RPMI8226 (cell line): ENCODE measurements at regions not wholly inside any gene's neighbourhood (a gene's known extent, or its start where the extent isn't known, plus 50 kb on each side); places are given as distances from the start of the nearest gene placed in this dataset.
"Not testable (repeated sequence)": the region's sequence is repeated elsewhere in the genome, so short reads cannot be mapped to it uniquely, and the experiment has no call there.

ENCODE experiments used
- DNase-seq: peaks from one replicate; pipeline ENCODE4 v3.0.0-alpha.2; 2015

DNA sequence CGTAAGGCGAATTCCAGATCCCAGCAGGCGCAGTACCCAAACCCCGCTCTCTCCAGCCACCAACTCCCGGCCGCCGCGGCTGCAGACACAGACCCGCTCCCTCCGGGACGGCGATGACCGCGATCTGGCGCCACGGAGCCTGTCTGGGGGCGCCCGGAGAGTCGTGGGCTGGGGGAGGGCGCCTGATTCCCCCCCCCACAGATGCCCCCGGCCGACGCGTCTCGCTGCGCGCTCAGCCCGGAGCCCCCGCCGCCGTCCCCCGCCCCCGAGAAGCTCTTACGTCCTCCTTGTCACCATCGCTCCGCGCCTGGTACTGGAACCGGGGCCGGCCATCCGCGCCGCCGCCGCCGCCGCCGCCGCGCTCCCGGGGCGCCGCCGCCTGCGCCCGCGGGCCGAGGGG lies 173.6 kb downstream of the ATP6V0E2 start:
- not testable (repeated sequence) for DNase-seq

DNA sequence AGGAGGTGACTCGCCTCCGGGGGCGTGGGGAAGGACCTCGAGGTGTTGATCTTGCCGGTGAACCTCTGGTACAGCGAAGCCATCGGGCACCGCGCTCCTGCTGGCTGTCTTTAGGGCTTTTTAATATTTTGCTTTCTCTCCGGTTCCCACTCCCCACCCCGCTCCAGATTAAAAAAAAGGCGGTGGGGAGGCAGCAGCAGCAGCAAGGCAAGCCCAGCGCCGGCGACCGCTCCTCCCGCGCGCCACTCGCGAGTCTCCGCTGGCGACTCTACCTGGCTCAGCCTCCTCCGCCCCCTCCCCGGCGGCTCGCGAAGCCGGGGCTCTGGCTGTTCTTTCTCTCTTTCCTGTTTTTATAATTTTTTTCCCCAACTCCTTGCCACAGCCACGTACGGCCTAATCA lies 174.0 kb downstream of the ATP6V0E2 start:
- DNase-seq = not testable (repeated sequence)

DNA sequence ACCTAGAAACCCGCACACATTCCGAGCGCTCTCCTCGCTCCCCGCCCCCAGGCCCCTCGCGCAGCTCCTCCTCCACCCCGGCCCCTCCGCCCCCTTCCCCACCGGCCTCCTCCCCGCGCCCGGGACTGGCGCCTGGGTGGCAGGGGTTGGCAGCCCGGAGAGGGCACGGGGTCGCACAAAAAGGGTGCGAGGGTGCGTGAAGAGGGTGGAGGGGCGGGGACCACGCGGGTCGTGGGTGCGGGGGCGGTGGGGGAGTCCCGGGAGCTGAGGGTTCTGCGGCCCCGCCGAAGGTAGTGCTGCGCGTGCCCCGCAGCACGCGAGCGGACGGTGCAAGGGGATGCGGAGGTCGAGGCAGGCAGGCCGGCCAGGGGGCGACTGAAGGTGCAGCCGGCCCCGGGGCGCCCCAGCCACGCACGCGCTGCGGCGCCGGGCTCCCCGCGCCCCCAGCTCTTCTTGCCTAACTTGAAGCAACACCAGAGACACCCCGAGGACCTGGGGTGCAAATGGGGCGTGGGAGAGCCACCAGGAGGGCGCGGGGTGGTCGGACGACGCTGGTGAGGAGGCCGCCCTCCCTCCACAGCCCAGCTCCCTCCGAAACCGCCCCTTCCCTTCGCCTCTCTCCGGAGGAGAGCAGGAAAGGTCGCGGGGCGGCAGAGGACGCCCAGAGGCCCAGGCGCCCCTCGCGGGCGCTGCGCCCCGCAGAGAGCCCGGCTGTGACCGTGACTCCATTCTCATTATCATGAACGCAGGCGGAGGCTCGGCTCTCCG lies 174.7 kb downstream of the ATP6V0E2 start:
- DNase-seq = not testable (repeated sequence)

DNA sequence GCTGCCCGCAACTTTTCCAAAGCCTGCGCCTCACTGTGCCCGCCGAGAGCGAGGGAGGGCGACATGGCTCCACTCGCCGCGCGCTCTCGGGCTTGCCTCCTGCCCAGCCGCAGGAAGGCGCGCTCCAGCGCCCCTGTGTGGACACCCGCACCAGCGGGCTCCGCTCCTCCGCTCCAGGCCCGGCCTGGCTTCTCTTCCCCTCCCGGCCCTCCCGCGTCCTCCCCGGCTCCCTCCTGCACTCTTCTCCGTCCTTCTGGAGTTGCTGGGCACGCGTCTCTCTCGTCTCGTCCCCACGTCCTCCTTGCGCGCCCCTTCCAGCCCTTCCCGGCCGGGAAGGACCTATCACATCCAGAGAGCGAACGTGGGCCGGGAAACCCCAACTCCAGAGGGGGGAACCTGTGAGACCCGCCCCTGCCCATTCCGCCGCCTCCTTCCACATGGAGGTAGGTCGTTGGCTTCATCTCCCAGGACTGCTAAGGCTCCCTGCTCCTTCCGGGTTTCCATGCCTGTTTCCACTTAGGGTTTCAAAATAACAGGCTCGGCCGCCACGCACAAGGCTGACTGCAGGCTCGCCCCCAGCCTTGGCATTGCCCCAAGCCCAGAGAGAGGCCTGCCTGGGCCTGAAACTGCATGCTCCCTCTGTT lies 175.4 kb downstream of the ATP6V0E2 start:
- DNase-seq = peak; percentile 33

DNA sequence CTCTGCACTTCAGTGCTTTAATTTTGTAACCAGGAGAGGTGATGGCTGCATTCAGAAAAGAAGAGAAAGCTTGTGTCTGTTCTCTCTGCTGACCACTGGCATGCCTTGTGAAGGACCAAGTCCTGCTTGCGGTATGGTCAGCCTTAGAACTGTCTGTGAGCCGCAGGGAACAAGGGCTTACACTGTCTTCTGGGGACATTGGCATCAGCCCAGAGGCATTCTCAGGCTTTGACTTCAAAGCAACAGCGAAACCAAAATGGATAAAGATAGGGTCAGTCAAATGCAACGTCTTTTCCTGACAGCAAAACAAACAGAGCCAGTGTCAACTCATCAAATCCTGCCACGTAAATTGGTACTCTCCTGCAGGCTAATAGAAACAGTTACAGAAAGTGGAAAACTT lies 179.6 kb downstream of the ATP6V0E2 start:
- DNase-seq = not testable (repeated sequence)

DNA sequence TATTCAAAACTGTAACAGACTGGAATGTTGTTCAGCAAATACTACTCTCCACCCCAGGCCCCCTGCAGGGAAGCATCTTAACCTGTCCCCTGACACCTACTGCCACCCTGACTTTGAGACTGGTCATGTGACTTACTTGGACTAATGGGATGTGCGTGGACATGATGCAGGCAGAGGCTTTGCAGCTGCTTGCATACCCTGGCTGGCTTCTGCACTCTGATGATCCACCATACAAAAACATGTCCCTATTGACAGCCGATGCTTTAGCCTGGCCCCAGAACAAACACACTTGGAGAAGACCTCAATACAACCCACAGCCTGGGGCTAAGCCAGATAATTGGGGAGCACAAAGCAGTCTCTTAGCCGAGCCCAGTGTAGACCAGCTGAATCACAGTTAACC lies 180.5 kb downstream of the ATP6V0E2 start:
- not testable (repeated sequence) for DNase-seq

DNA sequence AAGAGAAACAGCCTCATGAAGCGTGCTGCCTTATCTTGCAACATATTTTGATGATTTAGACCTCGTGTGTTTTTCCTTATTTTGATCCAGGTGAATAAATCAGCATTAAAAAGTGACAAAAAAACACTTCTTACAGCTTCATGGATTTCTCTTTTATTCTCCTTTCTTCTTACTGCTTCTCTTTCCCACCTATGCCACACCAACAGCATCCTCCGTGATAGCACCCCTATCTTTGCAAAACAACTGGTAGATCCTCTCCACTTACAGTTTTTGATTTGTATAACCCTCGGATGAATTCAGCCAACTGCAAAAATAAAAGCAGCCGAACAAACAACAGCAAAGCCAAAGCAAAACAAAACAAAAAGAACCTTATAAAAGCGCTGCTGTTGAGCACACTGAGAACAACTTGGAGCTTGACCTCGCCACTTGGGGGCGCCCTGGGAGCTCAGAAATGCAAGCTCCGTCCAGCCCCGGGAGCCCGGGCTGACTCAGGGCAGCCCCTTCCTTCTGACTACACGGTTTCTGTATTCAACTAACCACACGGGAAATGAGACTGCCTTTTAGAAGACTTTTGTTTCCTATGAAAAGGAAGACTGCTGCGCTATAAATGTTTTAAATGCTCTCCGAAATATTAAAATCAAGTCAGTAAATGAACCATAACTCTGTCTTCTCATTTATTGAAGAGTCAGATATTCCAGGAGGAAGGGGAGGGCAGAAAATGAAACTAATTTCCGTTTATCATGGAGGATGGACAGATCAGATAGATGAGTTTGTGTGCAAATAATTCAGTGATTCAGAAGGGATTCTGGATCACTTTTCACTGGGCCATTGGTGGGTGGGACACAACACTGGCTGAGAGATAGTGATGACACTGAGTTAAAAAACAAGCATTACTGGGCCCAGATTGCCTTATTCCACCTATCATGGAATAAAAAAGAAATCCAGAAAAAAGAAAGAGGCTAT lies 186.8 kb downstream of the ATP6V0E2 start:
- DNase-seq = not testable (repeated sequence)

DNA sequence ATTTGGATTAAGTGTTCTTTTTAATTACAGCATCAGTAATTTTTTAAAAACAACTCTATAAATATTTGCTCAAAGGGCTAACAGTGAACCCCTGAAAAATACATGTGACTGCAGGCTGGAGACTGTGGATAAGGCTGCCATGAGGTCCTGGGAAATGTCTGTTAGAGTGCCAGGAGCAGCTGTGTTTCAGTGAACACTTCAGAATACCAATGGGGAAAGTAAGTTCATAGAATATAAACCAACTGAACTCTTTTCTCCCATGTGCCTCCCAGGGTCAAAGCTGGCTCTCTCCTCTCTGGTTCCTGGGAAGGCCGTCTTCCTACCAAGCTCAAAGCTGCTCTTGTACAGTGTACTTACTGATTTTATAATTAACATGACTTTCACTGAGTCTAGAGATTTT lies 189.4 kb downstream of the ATP6V0E2 start:
- not testable (repeated sequence) for DNase-seq

DNA sequence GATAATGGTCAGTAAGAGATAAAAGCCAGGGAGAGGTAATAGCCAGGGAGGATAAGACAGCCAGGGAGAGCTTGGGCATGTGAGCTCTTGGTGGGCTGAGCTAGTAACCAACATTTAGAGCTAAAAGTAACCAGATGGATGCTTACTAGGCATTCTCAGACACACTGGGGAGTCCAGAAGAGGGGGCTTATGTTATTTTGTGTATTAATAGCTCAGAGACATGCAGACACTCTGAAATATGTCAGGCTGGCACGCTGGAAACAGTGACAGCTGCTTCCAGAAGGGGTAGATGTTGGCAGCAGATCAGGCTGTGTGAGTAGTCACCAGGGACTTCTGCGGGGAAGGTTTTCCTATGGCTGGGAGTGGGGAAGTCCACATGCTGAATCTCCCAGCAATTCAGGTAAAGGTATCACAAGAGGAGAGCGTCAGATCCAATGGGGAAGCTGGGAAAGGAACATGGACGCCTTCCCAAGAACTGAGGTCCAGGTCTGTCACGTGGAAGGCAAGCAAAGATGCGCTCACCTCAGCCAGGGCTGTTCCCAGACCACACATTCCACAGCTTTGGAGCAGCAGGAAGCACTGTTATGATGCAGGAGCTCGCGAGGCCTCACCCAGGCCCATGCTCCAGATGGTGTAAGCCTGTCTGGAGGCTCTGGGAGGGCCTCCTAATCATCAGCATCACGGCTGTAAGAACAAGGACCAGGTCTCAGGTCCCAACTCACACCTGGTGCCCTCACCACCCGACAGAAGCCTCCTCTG lies 196.0 kb downstream of the ATP6V0E2 start:
- DNase-seq = not testable (repeated sequence)

DNA sequence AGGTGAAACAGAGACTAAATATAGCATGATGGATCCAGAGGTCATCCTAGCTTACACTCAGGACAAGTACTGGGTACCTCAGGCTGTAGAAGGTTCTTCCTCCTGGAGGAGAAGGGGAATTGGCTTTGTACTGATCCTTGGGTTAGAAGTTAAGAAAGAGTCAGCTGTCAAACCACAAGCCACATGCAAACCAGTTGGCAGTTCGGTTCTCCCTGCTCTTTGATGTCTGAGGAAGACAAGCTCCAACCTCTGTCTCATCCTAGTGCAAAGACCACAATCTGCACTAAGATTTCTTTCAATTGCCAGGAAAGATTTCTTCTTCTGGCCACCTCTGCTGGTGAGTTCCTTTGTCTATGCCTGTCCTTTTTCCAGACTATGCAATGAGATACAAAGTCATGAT lies 203.8 kb downstream of the ATP6V0E2 start:
- not testable (repeated sequence) for DNase-seq

DNA sequence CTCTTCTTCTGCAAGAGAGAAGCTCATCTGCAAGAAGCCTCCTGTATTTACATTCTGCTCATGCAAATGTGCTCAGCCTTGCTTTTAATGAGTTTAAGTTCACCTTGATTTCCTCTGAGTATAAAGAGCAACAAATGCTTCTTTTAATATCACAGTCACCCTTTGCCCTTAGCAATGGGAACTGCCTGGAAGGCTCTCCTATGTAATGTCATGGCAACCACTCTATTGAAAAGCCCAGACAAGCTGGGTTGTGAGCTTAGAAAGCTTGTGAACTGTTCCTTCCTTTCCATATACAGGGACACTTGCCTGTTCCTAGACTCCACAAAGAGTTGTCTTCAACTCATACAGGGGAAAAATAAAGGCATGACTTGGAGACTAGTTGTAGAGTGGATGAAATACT lies 208.1 kb downstream of the ATP6V0E2 start:
- not testable (repeated sequence) for DNase-seq

DNA sequence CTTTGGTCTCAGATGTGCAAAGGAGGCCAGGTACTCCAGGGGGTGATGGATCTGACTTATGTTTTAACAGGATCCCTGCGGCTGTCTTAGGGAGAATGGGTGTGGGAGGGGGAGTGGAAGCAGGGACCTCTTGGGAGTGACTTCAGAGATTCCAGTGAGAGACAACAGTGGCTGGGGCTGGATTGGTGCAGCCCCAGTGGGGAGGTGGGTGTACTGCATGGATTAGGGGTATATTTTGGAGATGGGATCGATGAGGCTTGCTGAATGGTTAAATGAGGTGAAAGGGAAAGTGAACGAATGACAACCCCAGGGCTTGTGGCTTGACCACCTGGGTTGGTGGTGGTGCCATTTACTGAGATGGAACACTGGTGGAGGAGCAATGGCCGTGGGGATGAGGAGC lies 211.0 kb downstream of the ATP6V0E2 start:
- not testable (repeated sequence) for DNase-seq

DNA sequence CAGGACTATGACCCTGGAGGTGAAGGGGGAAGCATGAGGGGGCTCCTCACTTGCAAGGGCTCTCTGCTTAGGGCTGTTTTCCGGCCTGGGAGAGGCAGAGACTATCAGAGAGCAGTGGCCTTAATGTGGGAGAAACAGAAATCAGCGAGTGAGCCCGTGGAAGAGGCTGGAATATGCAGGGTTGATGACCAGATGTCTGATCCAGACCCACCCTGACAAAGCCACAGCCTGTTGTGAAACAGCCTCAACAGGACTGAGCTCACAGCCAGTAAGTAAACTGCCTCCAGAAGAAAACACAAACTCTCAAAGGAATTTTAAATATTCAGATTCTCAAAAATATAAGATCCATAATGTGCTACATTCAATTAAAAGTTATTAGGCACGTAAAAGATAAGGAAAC lies 213.7 kb downstream of the ATP6V0E2 start:
- DNase-seq = not testable (repeated sequence)

DNA sequence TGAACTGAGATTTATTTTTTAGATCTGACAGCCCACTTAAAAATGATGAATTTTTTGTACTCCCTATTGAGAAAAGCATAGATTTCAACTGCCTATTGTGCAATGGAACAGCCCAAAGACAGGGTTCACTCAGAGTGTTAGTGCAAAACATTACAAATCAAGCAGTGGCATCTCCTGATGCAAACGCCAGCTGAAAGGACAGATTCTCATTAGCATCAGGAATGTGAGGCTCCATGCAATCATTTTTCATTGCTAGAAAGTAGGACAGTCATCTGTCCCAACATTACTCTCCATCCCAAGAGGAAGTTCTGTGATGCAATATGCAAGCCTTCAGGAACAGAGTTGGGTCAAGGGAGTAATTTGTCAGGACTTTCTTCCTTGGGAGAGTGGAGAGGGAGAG lies 215.4 kb downstream of the ATP6V0E2 start:
- DNase-seq = not testable (repeated sequence)

DNA sequence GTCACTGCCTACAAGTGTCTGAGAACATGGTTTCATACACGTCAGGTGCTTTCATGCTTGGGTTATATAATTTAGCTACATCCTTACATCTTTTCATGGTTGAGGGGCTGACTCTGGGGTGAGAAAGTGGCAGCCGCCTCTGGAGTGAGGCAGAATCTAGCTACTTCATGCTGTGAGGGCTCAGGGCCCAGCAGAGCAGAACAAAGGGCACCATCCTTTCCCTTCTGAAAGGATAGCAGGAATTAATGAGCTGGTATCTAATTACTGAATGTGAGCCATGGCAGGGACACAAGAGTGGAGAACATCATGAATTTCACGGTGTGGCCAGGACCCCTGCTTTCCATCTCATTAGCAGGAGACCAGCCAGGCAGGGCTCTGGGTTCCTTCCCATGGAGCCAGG lies 217.0 kb downstream of the ATP6V0E2 start:
- not testable (repeated sequence) for DNase-seq

DNA sequence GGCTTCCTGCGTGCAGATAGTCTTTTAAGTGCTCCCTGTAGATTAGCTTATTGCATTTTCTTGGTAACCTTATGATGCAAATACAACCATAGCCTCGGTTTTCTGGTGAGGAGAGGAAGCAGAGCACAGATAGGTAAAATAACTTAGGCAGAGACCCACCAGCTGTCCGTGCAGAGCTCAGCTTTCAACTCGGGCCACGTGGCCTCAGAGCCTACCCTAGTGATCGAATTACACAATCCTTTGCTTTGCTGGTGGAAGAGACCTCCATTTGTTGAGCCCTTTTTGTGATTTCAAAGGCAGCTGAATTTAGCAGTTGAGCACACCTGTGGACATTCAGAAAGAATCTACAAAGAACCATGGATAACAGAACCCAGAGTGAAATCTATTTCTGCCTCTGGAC lies 220.1 kb downstream of the ATP6V0E2 start:
- DNase-seq = not testable (repeated sequence)

DNA sequence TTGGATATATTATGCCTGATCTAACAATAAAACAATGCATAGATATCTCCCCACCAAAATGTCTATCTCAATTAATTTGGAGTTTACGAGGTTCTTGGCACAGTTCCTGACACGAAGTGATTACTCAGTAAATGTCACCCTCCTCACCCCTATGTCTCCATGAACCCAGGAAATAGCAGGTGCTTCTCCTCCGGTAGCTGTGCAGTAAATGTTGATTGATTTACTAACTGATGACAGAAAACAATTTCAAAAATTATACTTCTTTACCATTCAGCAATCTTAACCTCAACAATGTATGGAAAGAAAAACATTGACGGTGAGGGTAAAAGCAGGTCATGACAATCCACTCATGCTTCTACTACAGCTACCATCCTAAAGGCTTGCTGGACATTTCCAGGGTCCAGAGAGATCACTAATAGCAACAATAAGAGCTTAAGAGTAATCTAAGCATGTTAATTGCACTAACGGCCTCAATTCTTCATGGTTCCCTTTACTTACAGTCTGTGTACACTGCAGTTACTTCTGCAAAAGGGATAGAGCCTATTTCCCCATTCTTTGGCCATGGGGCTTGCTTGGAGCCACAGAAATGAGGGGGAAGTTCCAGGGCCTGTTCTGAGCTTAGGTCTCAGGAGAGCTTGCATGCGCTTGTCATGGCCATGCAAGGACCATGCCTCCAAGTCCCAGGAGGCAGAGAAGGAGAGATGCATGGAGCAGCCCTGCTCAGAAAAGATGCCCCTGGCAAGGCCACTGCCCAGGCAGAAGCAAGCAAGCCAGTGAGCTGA lies 222.6 kb downstream of the ATP6V0E2 start:
- not testable (repeated sequence) for DNase-seq

DNA sequence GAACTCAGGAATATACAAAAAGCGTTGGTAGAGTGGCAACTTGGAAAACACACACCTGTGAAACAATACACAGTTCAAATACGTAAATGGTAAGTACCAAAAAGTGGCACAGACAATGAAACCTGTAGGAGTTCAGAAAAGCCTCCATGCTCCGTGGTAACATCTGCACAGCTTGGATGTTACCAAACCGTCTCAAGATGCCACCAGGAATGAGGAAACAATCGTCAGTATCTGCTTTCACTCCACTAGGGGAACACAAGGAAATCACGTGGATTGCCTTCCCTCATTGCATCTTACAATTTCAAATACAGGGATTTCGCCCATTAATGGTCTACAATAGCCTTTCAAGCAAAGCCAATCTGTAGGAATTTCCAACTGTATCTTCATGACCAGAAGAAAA lies 224.6 kb upstream of the LRRC61 start:
- DNase-seq = not testable (repeated sequence)

DNA sequence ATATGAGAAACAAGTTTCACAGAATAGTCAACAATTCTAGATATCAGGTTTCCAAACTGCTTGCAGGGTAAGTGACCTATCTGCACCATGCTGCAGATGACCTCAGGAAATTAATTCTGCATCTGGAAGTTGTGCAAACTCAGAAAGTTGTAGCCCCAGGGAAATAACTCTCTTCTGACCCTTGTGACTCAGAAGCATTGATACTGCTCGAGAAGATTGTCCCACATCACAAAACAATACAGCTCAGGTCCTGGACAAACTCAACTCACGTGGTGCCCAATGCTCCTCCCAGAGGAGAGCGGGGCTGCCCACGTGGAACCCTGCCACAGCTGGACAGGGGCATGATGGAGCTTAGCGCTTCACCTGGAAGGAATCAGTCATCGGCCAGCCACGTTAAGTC lies 221.9 kb upstream of the LRRC61 start:
- not testable (repeated sequence) for DNase-seq

DNA sequence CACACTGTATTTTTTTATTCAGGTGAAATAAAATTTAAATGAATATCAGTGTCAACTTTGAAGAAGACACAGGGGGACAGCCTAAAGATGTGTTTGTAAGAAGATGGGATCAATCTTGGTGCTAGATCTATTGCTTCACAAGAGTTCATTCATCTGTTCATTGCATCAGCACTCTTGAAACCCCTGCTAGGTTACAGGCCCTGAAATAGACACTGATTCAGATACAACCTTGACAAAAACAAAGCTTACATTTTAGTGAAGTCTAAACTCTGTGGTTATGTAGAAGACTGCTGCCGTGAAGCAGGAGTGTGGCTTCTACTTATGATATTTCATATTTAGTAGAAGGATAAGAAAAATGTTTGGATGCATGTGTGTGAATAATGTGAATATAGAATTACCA lies 215.9 kb upstream of the LRRC61 start:
- DNase-seq = not testable (repeated sequence)

DNA sequence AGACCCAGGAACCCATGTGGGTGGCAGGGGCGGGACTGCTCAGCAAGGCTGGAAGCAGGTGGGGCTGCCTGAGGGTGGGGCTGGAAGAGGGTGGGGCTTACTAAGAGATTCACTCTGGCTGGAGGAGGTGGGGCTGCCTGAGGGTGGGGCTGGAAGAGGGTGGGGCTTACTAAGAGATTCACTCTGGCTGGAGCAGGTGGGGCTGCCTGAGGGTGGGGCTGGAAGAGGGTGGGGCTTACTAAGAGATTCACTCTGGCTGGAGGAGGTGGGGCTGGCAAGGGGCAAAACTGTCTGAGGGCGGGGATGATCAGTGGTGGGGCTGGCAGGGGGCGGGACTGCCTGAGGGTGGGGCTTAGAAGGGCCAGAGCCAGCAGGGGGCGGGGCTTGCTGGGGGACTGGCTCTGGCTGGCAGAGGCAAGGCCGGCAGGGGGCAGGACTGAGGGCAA lies 212.8 kb upstream of the LRRC61 start:
- peak; percentile 73 for DNase-seq
